GM12878 (cell line): ENCODE measurements at regions not wholly inside any gene's neighbourhood (a gene's known extent, or its start where the extent isn't known, plus 50 kb on each side); places are given as distances from the start of the nearest gene placed in this dataset.

Source experiments
- ATAC-seq: fragments of 200-7000 bp; cut with Tn5 transposase; 3 replicates; pipeline ENCODE4 v1.9.1; 2020; ENCODE audit warnings: mild to moderate bottlenecking, moderate library complexity
- BruUV-seq: library from RNA; stranded (reverse); fragments of 400-500 nt; replicated peaks from 2 replicates; lab custom pipeline; 2021; lab: Mats Ljungman, UMichigan
- CTCF ChIA-PET: fragments of 300-600 bp; sonication (Branson Sonifier 250); formaldehyde crosslinking; extraction: SDS; loops from one replicate; lab custom pipeline; 2021; ENCODE audit warnings: inconsistent platforms; lab: Yijun Ruan, JAX
- POLR2A ChIA-PET: fragments of 350-600 bp; formaldehyde crosslinking; extraction: SDS; loops from one replicate; lab custom pipeline; 2021; ENCODE audit warnings: inconsistent platforms; lab: Charles Lee
- RAD21 ChIA-PET: fragments of 300-600 bp; sonication (Branson Sonifier 250); formaldehyde crosslinking; loops from one replicate; lab custom pipeline; 2023; ENCODE audit warnings: antibody characterized with exemption; ENCODE audit not compliant: unreplicated experiment; lab: Charles Lee
- SMC1A ChIA-PET: fragments of 300-600 bp; sonication (Branson Sonifier 250); formaldehyde crosslinking; loops from one replicate; lab custom pipeline; 2023; ENCODE audit not compliant: unreplicated experiment, uncharacterized antibody; lab: Charles Lee
- DNase-seq: peaks from one replicate; pipeline ENCODE4 v3.0.0-alpha.2; 2011; ENCODE audit warnings: low read depth, low spot score
- FAIRE-seq: peaks from 3 replicates; lab custom pipeline; 2011; peaks lifted over from hg19 to GRCh38; lab: Jason Lieb, UNC
- H2AFZ ChIP-seq: 2 replicates; pipeline ENCODE4 v1.6.0; 2011; ENCODE audit warnings: low read depth, low read length, control low read depth; ENCODE audit not compliant: control insufficient read depth
- H3K27ac ChIP-seq: 2 replicates; pipeline ENCODE4 v1.5.1; 2011; ENCODE audit warnings: control low read depth; ENCODE audit not compliant: control insufficient read depth, insufficient read depth
- H3K27me3 ChIP-seq, 2 experiments: replicated peaks in 1 of 2; 2 replicates each; pipeline versions ENCODE4 v1.6.0 to v1.6.1; 2011; ENCODE audit warnings: low read length in 1 of 2; ENCODE audit not compliant: control insufficient read depth in 2 of 2, insufficient read depth in 2 of 2
- H3K36me3 ChIP-seq, 2 experiments: 2 replicates each; pipeline ENCODE4 v1.5.1; 2011; ENCODE audit warnings: low read length in 1 of 2; ENCODE audit not compliant: control insufficient read depth in 2 of 2, insufficient read depth in 2 of 2
- H3K4me1 ChIP-seq: 2 replicates; pipeline ENCODE4 v1.6.1; 2011; ENCODE audit warnings: mild to moderate bottlenecking, low read length, moderate library complexity, mixed read lengths; ENCODE audit not compliant: control insufficient read depth, insufficient read depth
- H3K4me2 ChIP-seq: 2 replicates; pipeline ENCODE4 v1.6.0; 2011; ENCODE audit warnings: control low read depth; ENCODE audit not compliant: control insufficient read depth, insufficient read depth
- H3K4me3 ChIP-seq: fragments of 200-600 bp; sonication (generic); 2 replicates; pipeline ENCODE4 v1.5.1; 2016
- H3K79me2 ChIP-seq: 2 replicates; pipeline ENCODE4 v1.6.0; 2011; ENCODE audit warnings: low read length; ENCODE audit not compliant: control insufficient read depth, insufficient read depth
- H3K9ac ChIP-seq: 2 replicates; pipeline ENCODE4 v1.8.0; 2011; ENCODE audit warnings: low read length, control low read depth, mixed read lengths; ENCODE audit not compliant: control insufficient read depth, insufficient read depth
- H3K9me3 ChIP-seq: replicated peaks from 3 replicates; pipeline ENCODE4 v1.5.1; 2011; ENCODE audit warnings: mild to moderate bottlenecking, low read length; ENCODE audit not compliant: control insufficient read depth, insufficient read depth
- H4K20me1 ChIP-seq: 2 replicates; pipeline ENCODE4 v1.6.0; 2011; ENCODE audit not compliant: control insufficient read depth, insufficient read depth
- BACH1 ChIP-seq: fragments of 450-650 bp; IDR thresholded peaks from 2 replicates; pipeline ENCODE4 v1.6.1; 2017; ENCODE audit warnings: mild to moderate bottlenecking, borderline replicate concordance
- BCLAF1 ChIP-seq: fragments of 450-650 bp; IDR thresholded peaks from 2 replicates; pipeline ENCODE4 v1.6.1; 2017; ENCODE audit warnings: antibody characterized with exemption, mild to moderate bottlenecking, moderate library complexity
- BHLHE40 ChIP-seq, 2 experiments: fragments of 450-650 bp in 1 of 2; IDR thresholded peaks; 2 replicates each; pipeline ENCODE4 v1.6.1; 2011 to 2017; ENCODE audit warnings: low read depth in 2 of 2, borderline replicate concordance in 1 of 2, improper control_type of control experiment in 1 of 2, low read length in 1 of 2, mild to moderate bottlenecking in 1 of 2
- EED ChIP-seq: sonication (generic); IDR thresholded peaks from 2 replicates; pipeline ENCODE4 v1.6.1; 2016; ENCODE audit warnings: antibody characterized with exemption, low read depth
- IKZF1 ChIP-seq: fragments of 450-650 bp; conservative IDR thresholded peaks from 2 replicates; pipeline ENCODE4 v1.6.1; 2017; ENCODE audit warnings: antibody characterized with exemption, mild to moderate bottlenecking
- IRF3 ChIP-seq: fragments of 450-650 bp; IDR thresholded peaks from 2 replicates; pipeline ENCODE4 v1.6.1; 2014; ENCODE audit warnings: mild to moderate bottlenecking
- NFYB ChIP-seq: IDR thresholded peaks from 2 replicates; pipeline ENCODE4 v1.6.1; 2011; ENCODE audit warnings: low read depth, mild to moderate bottlenecking, low read length, improper control_type of control experiment, moderate library complexity; ENCODE audit not compliant: insufficient read depth
- RELA ChIP-seq: fragments of 450-650 bp; IDR thresholded peaks from 2 replicates; pipeline ENCODE4 v1.8.0; 2014; ENCODE audit warnings: borderline replicate concordance; ENCODE audit not compliant: partially characterized antibody
- SRF ChIP-seq, 2 experiments: IDR thresholded peaks; 2 replicates each; pipeline ENCODE4 v1.6.1; 2011; ENCODE audit warnings: low read depth in 2 of 2, low read length in 2 of 2, mild to moderate bottlenecking in 1 of 2, moderate library complexity in 1 of 2
- TBL1XR1 ChIP-seq: IDR thresholded peaks from 2 replicates; pipeline ENCODE4 v1.6.1; 2012; ENCODE audit warnings: low read depth, low read length, improper control_type of control experiment
- ZBTB40 ChIP-seq: fragments of 450-650 bp; IDR thresholded peaks from 2 replicates; pipeline ENCODE4 v1.6.1; 2016; ENCODE audit warnings: mild to moderate bottlenecking, moderate library complexity, borderline replicate concordance
- ZNF217 ChIP-seq: fragments of 450-650 bp; IDR thresholded peaks from 2 replicates; pipeline ENCODE4 v1.6.1; 2017; ENCODE audit warnings: antibody characterized with exemption, mild to moderate bottlenecking
- WGBS: methylation state at CpG from one replicate; pipeline ENCODE4 v1.1.6; 2016; ENCODE audit warnings: low lambda C conversion rate; ENCODE audit not compliant: insufficient replicate concordance, insufficient coverage; ENCODE audit errors: missing lambda C conversion rate; 5-methylcytosine and 5-hydroxymethylcytosine counted together
- in situ Hi-C: fragments of 300-500 bp; cut with MboI; formaldehyde crosslinking; loops from 9 replicates; pipeline ENCODE4 v1.14.3; 2018; ENCODE audit warnings: mixed read lengths
- intact Hi-C: fragments of 100-400 bp; cut with micrococcal nuclease; formaldehyde crosslinking; loops from one replicate; pipeline ENCODE4 v1.14.2; 2022; ENCODE audit not compliant: unreplicated experiment

DNA sequence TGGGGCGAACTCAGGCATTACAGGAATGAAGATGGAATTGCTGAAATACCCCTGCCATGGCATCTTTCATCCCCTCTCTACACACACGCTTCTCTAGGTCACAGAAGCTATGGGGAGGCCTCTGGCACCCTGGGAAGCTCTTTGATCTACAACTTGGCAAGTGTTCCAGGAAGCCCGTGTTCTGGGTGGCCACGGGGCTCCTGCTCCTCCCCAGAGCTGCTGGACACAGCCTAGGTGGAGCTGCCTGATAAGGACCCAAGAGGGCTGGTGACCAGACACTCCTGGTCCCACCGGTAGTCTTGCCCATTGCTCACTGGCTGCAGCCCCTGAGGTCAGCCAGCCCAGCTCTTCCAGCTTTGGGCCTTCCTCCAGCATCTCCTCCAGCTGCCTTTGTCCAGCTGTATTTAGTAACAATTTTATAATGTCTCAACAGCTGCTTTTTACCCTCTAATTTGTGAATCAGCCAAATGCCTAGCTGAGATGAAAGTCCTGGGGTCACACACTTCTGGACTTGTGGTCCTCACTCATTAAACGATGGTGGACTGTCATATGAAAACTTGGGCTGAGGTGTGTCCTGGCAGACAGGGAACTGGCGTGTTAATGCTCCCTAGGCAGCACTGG is 72.8 kb upstream of the SPATA13 start:
- DNase-seq (no peak), FAIRE-seq (no peak), ATAC-seq (no peak)
- BruUV-seq, result no TSS peak
- SMC1A ChIA-PET, result no interaction called here
- no peaks in the 10 kb centered on the region for H3K79me2 ChIP-seq
- WGBS, result 9% methylated on average over 7 of the region's 7 CpGs
- no peak overlapping the region for H3K4me3 ChIP-seq
- H3K4me1 ChIP-seq, result no peaks in the 10 kb centered on the region
- H3K4me2 ChIP-seq, result no peak overlapping the region
- no peaks in the 10 kb centered on the region for H3K36me3 ChIP-seq
- RAD21 ChIA-PET, result no interaction called here
- H4K20me1 ChIP-seq, result no peaks in the 10 kb centered on the region
- in situ Hi-C loops, result no loop called here
- POLR2A ChIA-PET, result interaction anchor here (1.1 kb wide), 1 partner anchor 12 kb away, joined by 6 read pairs; no protein-coding TSS in a partner anchor
- H3K9me3 ChIP-seq, result no peaks in the 10 kb centered on the region
- no peak for TF ChIP-seq ZBTB40
- no peak for TF ChIP-seq BHLHE40 (IDR thresholded peaks at IDR 0.05; ENCODE audit: borderline replicate concordance in 1 of 2, low read depth in 2 of 2, low read length in 1 of 2)
- TF ChIP-seq IKZF1, result no peak
- no peak for TF ChIP-seq BCLAF1
- TF ChIP-seq TBL1XR1, result no peak
- TF ChIP-seq NFYB, result no peak
- TF ChIP-seq ZNF217, result no peak
- TF ChIP-seq EED, result no peak
- no peak for TF ChIP-seq SRF (IDR thresholded peaks at IDR 0.05; ENCODE audit: low read depth in 2 of 2, low read length in 2 of 2)
- no peak for TF ChIP-seq RELA
- no peak for TF ChIP-seq IRF3
- TF ChIP-seq BACH1, result no peak
- peaks cover 0 to 3% of the 10 kb centered on the region in 2 experiments; a peak in 2 of 4 replicates for H3K27me3 ChIP-seq
- intact Hi-C loops, result no loop called here
- H3K9ac ChIP-seq, result no peak overlapping the region
- CTCF ChIA-PET, result no interaction called here
- H3K27ac ChIP-seq, result no peak overlapping the region
- no peak overlapping the region for H2AFZ ChIP-seq
